ENCODE measurements at regions not wholly inside any gene's neighbourhood (a gene's known extent, or its start where the extent isn't known, plus 50 kb on each side); places are given as distances from the start of the nearest gene placed in this dataset.
"Not testable (repeated sequence)": the region's sequence is repeated elsewhere in the genome, so short reads cannot be mapped to it uniquely, and the experiment has no call there.

- H3K9me3 Mint-ChIP-seq: no peaks in the 10 kb centered on the region
- no peaks in the 10 kb centered on the region for H3K36me3 Mint-ChIP-seq (ENCODE audit: low read depth)
- intact Hi-C loops (cut with micrococcal nuclease): no loop called here
- no peak for DNase-seq
- no peak overlapping the region for H3K27ac Mint-ChIP-seq
- H3K27me3 Mint-ChIP-seq: no peaks in the 10 kb centered on the region
- H3K4me3 Mint-ChIP-seq: no peak overlapping the region
- no peaks in the 10 kb centered on the region for H3K4me1 Mint-ChIP-seq
Observed at GRCh38 chr10:8830876-8831275, 776.4 kb downstream of the GATA3 start.

- Mint-ChIP-seq H3K27ac (no peak overlapping the region), H3K9me3 (no peaks in the 10 kb centered on the region)
- intact Hi-C loops (cut with micrococcal nuclease): no loop called here
Observed at GRCh38 chr10:8835453-8836167, 781.1 kb downstream of the GATA3 start.

GRCh38 chr10:8840356-8840755 lies 785.9 kb downstream of the GATA3 start:
- no peaks in the 10 kb centered on the region for H3K9me3 Mint-ChIP-seq
- no peak overlapping the region for H3K4me3 Mint-ChIP-seq
- no peaks in the 10 kb centered on the region for H3K36me3 Mint-ChIP-seq (ENCODE audit: low read depth)
- DNase-seq: no peak
- intact Hi-C loops (cut with micrococcal nuclease): no loop called here
- no peaks in the 10 kb centered on the region for H3K27me3 Mint-ChIP-seq
- H3K4me1 Mint-ChIP-seq: no peaks in the 10 kb centered on the region
- H3K27ac Mint-ChIP-seq: no peak overlapping the region

More at GRCh38 chr10:8835453-8836167, 781.1 kb downstream of the GATA3 start:
- no peaks in the 10 kb centered on the region for H3K27me3 Mint-ChIP-seq
- no peaks in the 10 kb centered on the region for H3K36me3 Mint-ChIP-seq (ENCODE audit: low read depth)
- no peaks in the 10 kb centered on the region for H3K4me1 Mint-ChIP-seq
- DNase-seq: no peak
- no peak overlapping the region for H3K4me3 Mint-ChIP-seq

- H3K4me1 Mint-ChIP-seq: no peaks in the 10 kb centered on the region
- H3K4me3 Mint-ChIP-seq: no peak overlapping the region
- intact Hi-C loops (cut with micrococcal nuclease): no loop called here
- no peak for DNase-seq
- H3K36me3 Mint-ChIP-seq (ENCODE audit: low read depth): no peaks in the 10 kb centered on the region
- H3K27ac Mint-ChIP-seq: no peak overlapping the region
- H3K27me3 Mint-ChIP-seq: no peaks in the 10 kb centered on the region
- no peaks in the 10 kb centered on the region for H3K9me3 Mint-ChIP-seq
Observed at GRCh38 chr10:8844141-8844540, 789.7 kb downstream of the GATA3 start.

- H3K27ac Mint-ChIP-seq: no peak overlapping the region
- H3K4me1 Mint-ChIP-seq: no peaks in the 10 kb centered on the region
- H3K4me3 Mint-ChIP-seq: no peak overlapping the region
- no peaks in the 10 kb centered on the region for H3K36me3 Mint-ChIP-seq (ENCODE audit: low read depth)
- H3K9me3 Mint-ChIP-seq: no peaks in the 10 kb centered on the region
- no peak for DNase-seq
- intact Hi-C loops (cut with micrococcal nuclease): no loop called here
- no peaks in the 10 kb centered on the region for H3K27me3 Mint-ChIP-seq
Observed at GRCh38 chr10:8852546-8852945, 798.1 kb downstream of the GATA3 start.

- Mint-ChIP-seq H3K4me1 (no peaks in the 10 kb centered on the region), H3K4me3 (no peak overlapping the region), H3K27me3 (no peaks in the 10 kb centered on the region), H3K36me3 (ENCODE audit: low read depth) (no peaks in the 10 kb centered on the region), H3K27ac (no peak overlapping the region), H3K9me3 (no peaks in the 10 kb centered on the region)
- DNase-seq: no peak
- intact Hi-C loops (cut with micrococcal nuclease): no loop called here
Observed at GRCh38 chr10:8853048-8853447, 798.6 kb downstream of the GATA3 start.

- H3K4me3 Mint-ChIP-seq; DNase-seq; H3K9me3 Mint-ChIP-seq; H3K4me1 Mint-ChIP-seq; H3K27ac Mint-ChIP-seq; H3K36me3 Mint-ChIP-seq (ENCODE audit: low read depth); H3K27me3 Mint-ChIP-seq; intact Hi-C loops (cut with micrococcal nuclease): not testable (repeated sequence)
Observed at GRCh38 chr10:8868924-8869323, 814.4 kb downstream of the GATA3 start.

GRCh38 chr10:8873310-8873709 lies 818.8 kb downstream of the GATA3 start:
- Mint-ChIP-seq H3K4me1 (no peaks in the 10 kb centered on the region), H3K36me3 (ENCODE audit: low read depth) (no peaks in the 10 kb centered on the region), H3K4me3 (no peak overlapping the region), H3K27me3 (no peaks in the 10 kb centered on the region), H3K9me3 (no peaks in the 10 kb centered on the region), H3K27ac (no peak overlapping the region)
- DNase-seq: no peak
- intact Hi-C loops (cut with micrococcal nuclease): no loop called here

- DNase-seq: no peak
- no peaks in the 10 kb centered on the region for H3K36me3 Mint-ChIP-seq (ENCODE audit: low read depth)
- intact Hi-C loops (cut with micrococcal nuclease): no loop called here
- no peak overlapping the region for H3K4me3 Mint-ChIP-seq
- no peak overlapping the region for H3K27ac Mint-ChIP-seq
- H3K27me3 Mint-ChIP-seq: no peaks in the 10 kb centered on the region
- no peaks in the 10 kb centered on the region for H3K9me3 Mint-ChIP-seq
- H3K4me1 Mint-ChIP-seq: no peaks in the 10 kb centered on the region
Observed at GRCh38 chr10:8874268-8874667, 819.8 kb downstream of the GATA3 start.

GRCh38 chr10:8874972-8875371 lies 820.5 kb downstream of the GATA3 start:
- Mint-ChIP-seq H3K27ac (no peak overlapping the region), H3K36me3 (ENCODE audit: low read depth) (no peaks in the 10 kb centered on the region), H3K27me3 (no peaks in the 10 kb centered on the region), H3K4me3 (no peak overlapping the region), H3K4me1 (no peaks in the 10 kb centered on the region), H3K9me3 (no peaks in the 10 kb centered on the region)
- no peak for DNase-seq
- intact Hi-C loops (cut with micrococcal nuclease): no loop called here

GRCh38 chr10:8876171-8876570 lies 821.7 kb downstream of the GATA3 start:
- DNase-seq: no peak
- Mint-ChIP-seq H3K36me3 (ENCODE audit: low read depth) (no peaks in the 10 kb centered on the region), H3K4me1 (no peaks in the 10 kb centered on the region), H3K27ac (no peak overlapping the region), H3K9me3 (no peaks in the 10 kb centered on the region), H3K4me3 (no peak overlapping the region), H3K27me3 (no peaks in the 10 kb centered on the region)
- intact Hi-C loops (cut with micrococcal nuclease): no loop called here

- Mint-ChIP-seq H3K27me3 (peaks cover 3% of the 10 kb centered on the region), H3K4me3 (no peak overlapping the region), H3K36me3 (ENCODE audit: low read depth) (no peaks in the 10 kb centered on the region), H3K4me1 (no peaks in the 10 kb centered on the region), H3K9me3 (no peaks in the 10 kb centered on the region), H3K27ac (no peak overlapping the region)
- no peak for DNase-seq
- intact Hi-C loops (cut with micrococcal nuclease): no loop called here
Observed at GRCh38 chr10:8889538-8889937, 835.0 kb downstream of the GATA3 start.

GRCh38 chr10:8893102-8893501 lies 838.6 kb downstream of the GATA3 start:
- Mint-ChIP-seq H3K36me3 (ENCODE audit: low read depth) (no peaks in the 10 kb centered on the region), H3K27ac (no peak overlapping the region), H3K27me3 (no peaks in the 10 kb centered on the region), H3K4me1 (no peaks in the 10 kb centered on the region), H3K4me3 (no peak overlapping the region), H3K9me3 (no peaks in the 10 kb centered on the region)
- intact Hi-C loops (cut with micrococcal nuclease): no loop called here
- DNase-seq: no peak

- Mint-ChIP-seq H3K27ac (no peak overlapping the region), H3K27me3 (no peaks in the 10 kb centered on the region), H3K4me1 (no peaks in the 10 kb centered on the region), H3K9me3 (no peaks in the 10 kb centered on the region), H3K4me3 (no peak overlapping the region), H3K36me3 (ENCODE audit: low read depth) (no peaks in the 10 kb centered on the region)
- DNase-seq: no peak
- intact Hi-C loops (cut with micrococcal nuclease): no loop called here
Observed at GRCh38 chr10:8894148-8894547, 839.7 kb downstream of the GATA3 start.

GRCh38 chr10:8897769-8898168 lies 843.3 kb downstream of the GATA3 start:
- no peak for DNase-seq

More at GRCh38 chr10:8897769-8898168, 843.3 kb downstream of the GATA3 start:
- Mint-ChIP-seq H3K36me3 (ENCODE audit: low read depth) (no peaks in the 10 kb centered on the region), H3K9me3 (no peaks in the 10 kb centered on the region), H3K27ac (no peak overlapping the region), H3K27me3 (no peaks in the 10 kb centered on the region), H3K4me1 (no peaks in the 10 kb centered on the region), H3K4me3 (no peak overlapping the region)
- intact Hi-C loops (cut with micrococcal nuclease): no loop called here

All from activated CD4-positive, alpha-beta T cell treated with anti-CD3 and anti-CD28 coated beads, Interleukin-2, amount 10 ng/mL, durations not matched to agents 24 days and 14 days (primary cell).